TTC549 (cell line): ENCODE measurements at regions not wholly inside any gene's neighbourhood (a gene's known extent, or its start where the extent isn't known, plus 50 kb on each side); places are given as distances from the start of the nearest gene placed in this dataset.
"Not testable (repeated sequence)": the region's sequence is repeated elsewhere in the genome, so short reads cannot be mapped to it uniquely, and the experiment has no call there.

Source experiments
- FAIRE-seq: peaks from 2 replicates; lab custom pipeline; 2012; peaks lifted over from hg19 to GRCh38; lab: Jason Lieb, UNC

GRCh38 chr14:106493962-106494823 lies 967.8 kb downstream of the TMEM121 start:
- no peak for FAIRE-seq

GRCh38 chr14:106500571-106500970 lies 974.2 kb downstream of the TMEM121 start:
- no peak for FAIRE-seq

DNA sequence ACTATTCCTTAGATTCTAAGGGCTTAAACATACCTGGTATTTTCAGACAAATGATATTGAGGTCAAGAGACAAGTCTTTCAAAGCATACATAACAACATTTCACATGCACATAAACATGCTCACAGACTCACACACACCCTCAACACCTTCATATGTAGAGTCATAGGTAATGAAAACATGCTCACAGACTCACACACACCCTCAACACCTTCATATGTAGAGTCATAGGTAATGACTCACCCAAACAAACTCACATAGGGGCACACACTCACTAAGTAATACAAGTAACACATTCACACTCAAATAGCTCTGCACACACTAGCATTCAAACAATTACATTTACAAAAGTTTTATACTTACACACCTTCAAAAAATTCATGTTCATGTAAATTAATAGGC lies 975.5 kb downstream of the TMEM121 start:
- FAIRE-seq: no peak

GRCh38 chr14:106505366-106505765 lies 979.0 kb downstream of the TMEM121 start:
- FAIRE-seq: no peak

DNA sequence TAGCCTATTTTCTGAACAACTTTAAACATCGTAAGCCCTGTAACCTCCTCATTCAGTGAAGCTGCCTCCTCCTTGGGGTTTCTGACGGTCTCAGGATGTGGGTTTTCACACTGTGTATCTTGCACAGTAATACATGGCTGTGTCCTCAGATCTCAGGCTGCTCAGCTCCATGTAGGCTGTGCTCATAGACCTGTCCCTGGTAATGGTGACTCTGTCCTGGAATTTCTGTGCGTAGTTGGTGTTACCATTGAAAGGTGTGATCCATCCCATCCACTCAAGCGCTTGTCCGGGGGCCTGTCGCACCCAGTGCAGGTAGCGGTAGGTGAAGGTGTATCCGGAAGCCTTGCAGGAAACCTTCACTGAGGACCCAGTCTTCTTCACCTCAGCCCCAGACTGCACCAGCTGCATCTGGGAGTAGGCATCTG lies 980.5 kb downstream of the TMEM121 start:
- no peak for FAIRE-seq

GRCh38 chr14:106507354-106507753 lies 981.0 kb downstream of the TMEM121 start:
- FAIRE-seq: no peak

DNA sequence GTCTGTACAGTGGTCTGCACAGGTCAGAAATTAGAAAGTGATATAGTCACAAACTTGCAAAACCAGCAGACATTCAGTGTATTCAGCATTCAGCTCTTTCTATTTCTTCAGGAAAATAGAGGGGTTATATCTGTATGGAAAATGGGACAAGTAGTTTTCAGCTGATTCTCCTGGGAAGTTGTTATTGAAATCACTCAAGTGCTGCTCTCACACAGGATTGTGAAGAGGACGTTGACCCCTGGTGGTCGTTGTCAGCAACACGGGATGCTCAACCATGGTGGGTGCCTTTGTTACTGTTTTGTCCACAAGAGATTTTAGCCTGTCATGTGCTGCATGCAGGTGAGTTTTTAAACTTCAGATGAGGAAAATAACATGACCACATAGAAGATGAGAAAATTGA lies 981.8 kb downstream of the TMEM121 start:
- FAIRE-seq: no peak

DNA sequence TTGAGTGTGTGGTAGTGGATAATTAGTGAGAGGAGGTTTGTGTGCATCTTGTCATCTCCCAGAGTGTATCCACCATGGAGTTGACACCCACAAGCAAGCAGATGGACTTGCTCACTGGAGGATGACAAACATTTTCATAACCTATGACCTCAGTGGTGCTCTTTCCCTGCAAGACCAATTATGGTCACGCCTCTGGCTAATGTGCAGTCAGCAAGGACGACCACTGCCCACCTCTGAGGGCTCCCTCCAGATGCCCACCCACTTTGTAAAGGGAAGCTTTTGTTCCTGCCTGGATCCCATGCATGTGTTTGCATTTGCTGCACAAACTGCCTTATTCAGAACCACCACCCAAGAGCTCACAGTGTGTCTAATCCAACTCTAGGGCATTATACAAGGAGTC lies 982.8 kb downstream of the TMEM121 start:
- no peak for FAIRE-seq

GRCh38 chr14:106509807-106510206 lies 983.4 kb downstream of the TMEM121 start:
- no peak for FAIRE-seq

DNA sequence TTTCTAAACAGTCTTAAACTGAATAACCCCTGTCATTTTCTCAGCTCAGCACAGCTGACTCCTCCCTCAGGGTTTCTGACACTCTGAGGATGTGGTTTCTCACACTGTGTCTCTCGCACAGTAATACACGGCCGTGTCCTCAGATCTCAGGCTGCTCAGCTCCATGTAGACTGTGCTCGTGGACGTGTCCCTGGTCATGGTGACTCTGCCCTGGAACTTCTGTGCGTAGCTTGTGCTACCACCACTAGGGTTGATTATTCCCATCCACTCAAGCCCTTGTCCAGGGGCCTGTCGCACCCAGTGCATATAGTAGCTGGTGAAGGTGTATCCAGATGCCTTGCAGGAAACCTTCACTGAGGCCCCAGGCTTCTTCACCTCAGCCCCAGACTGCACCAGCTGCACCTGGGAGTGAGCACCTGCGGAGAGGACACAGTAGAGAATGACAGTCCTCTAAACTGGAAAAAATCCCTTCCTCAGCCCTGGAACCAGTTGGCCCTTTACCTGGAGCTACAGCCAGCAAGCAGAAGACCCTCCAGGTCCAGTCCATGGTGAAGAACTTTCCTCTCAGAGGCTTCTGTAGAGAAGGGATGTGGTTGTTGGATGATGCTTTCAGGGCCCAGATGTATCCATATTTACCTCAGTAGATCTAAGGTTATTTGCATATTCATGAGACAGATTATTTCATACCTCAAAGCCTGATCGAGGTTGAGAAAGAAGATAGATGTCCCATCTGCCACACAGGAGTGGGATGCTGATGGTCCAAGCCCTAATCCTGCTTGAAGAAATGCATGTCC lies 984.8 kb downstream of the TMEM121 start:
- no peak for FAIRE-seq

- no peak for FAIRE-seq
Measured at GRCh38 chr14:106511800-106512198, 985.4 kb downstream of the TMEM121 start.

DNA sequence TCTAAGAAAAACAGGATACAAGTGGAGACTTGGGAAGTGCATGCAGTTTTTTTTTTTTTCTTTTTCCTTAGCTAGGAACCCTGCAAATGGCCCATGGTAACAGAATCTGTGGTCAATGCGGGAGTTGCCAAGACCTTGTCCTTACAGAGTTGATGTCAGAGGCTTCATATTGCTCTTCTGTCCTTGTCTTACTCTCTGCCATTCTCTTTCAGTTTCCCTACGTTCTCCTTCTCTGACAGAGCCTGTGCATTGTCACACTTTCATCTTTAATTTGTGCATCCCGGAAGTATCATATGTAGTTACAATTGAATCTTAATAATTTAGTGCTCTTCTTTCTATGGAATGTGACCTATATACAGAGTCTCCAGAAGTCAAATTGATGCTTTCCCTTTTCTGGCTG lies 986.9 kb downstream of the TMEM121 start:
- no peak for FAIRE-seq

DNA sequence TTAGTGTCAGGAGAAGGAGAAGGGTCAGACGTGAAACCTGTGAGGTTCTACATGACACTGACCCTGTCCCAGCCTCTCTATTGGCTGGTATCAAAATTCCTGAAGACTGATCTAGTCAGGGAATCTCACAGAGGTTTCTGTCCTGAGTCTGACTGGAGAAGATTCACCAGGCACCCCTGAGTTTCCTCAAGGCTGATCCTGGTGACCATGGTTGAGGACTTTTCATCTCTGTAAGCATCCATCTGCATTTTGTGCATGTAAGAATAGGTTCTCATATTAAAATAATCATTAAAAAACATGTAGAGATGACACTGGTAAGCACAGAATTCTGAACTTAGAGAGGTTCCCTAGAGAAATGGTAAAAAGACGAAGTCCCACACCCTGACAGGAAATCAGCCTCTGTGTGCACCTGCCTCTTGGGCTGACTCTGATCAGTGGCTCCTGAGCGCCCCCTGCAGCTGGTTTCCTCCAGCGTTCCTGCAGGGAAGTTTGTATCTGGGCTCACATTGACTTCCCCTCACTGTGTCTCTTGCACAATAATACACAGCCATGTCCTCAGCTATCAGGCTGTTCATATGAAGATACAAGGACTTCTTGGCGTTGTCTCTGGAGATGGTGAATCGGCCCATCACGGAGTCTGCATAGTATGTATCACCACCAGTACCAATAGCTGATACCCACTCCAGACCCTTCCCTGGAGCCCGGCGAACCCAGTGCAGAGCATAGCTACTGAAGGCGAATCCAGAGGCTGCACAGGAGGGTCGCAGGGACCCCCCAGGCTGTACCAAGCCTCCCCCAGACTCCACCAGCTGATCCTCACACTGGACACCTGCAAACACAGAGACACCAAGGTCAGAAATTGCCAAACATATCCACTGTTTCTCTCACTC lies 991.9 kb downstream of the TMEM121 start:
- FAIRE-seq: no peak

GRCh38 chr14:106522118-106522517 lies 995.7 kb downstream of the TMEM121 start:
- not testable (repeated sequence) for FAIRE-seq

DNA sequence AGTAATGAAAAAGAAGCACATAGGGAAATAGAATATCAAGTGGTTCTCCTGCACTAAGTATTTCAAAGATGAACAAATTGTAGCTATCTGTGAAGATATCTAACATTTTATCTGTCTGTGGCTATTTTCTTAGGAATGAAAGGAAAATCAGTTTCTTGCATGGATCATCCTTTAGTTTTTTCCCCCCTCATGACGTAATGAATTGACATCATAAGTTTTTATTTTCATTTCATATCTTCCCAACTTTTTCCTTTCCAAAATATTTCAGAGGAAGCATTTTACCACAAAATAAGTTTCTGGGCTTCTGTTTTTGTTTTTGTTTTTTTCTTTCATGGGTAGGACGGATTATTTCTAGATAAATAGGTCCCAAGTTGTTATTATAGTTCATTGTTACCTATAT lies 996.6 kb downstream of the TMEM121 start:
- no peak for FAIRE-seq

DNA sequence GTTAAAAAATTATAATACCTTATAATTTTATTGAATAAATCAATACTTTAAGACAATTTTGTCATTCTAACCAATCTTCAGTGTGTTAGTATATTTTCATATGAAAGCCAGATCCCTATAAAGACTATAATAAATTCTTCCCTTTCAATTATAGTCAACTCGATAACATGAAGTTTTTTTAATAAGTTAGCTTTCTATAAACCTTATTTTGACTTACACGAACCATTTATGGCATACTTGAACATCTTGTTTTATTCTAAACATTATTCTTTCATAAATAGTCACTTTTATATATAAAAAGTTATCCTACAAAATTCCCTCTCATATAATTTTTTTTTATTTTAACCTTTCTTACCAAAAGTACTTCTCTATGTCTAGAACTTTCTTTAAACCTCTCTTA lies 1002.3 kb downstream of the TMEM121 start:
- no peak for FAIRE-seq

GRCh38 chr14:106530031-106530422 lies 1003.6 kb downstream of the TMEM121 start:
- FAIRE-seq: no peak

- no peak for FAIRE-seq
Measured at GRCh38 chr14:106530423-106531107, 1004.2 kb downstream of the TMEM121 start.

DNA sequence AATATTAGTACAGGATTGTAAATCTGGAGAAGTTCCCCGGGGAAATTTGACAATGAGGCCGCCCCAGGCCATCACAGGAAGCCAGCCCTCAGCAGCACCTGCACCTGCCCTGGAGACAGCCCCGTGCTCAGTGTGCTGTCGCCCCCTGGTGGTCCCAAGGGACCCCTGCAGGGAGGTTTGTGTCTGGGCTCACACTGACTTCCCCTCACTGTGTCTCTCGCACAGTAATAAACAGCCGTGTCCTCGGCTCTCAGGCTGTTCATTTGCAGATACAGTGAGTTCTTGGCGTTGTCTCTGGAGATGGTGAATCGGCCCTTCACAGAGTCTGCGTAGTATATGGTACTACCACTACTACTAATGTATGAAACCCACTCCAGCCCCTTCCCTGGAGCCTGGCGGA lies 1011.2 kb downstream of the TMEM121 start:
- FAIRE-seq: not testable (repeated sequence)

- no peak for FAIRE-seq
Measured at GRCh38 chr14:106538201-106538600, 1011.8 kb downstream of the TMEM121 start.

DNA sequence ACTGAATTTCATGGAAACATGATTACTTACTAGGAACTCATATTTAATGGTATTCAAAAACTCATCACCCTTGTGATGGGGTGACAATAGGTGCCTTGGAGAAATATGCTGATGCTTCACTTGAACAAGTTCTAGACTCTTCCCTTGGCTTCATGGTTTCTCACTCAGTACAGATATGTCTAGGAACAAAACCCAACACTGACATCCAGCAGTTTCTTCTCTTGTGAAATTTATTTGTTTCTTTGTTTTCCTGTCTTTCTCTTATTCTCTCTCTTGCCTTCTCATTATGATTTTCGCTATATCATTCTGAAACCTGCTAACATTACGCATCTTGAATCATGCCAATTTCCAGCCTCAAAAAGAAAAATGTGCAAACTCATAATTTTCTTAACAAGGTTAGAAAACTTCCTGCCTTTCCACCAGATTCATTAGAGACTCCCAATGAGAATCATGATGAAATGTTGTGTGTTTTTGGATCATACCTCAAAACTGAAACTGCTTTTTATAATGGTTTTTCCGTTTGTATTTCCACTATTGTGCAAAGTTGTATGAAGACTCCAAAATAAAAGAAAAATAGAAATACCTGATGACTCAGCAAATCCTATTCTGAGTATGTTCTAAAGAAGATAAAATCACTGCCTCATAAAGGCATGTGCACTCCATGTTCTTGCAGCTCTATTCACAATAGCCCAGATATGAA lies 1021.5 kb downstream of the TMEM121 start:
- FAIRE-seq: no peak
